Right hindlimb (tissue), 1 donor: ENCODE measurements at regions not wholly inside any gene's neighbourhood (a gene's known extent, or its start where the extent isn't known, plus 50 kb on each side); places are given as distances from the start of the nearest gene placed in this dataset.
"Not testable (repeated sequence)": the region's sequence is repeated elsewhere in the genome, so short reads cannot be mapped to it uniquely, and the experiment has no call there.

Experiments
- DNase-seq: peaks from one replicate; pipeline ENCODE4 v3.0.0-alpha.2; 2018

- not testable (repeated sequence) for DNase-seq
Observed at GRCh38 chr1:228611707-228612106, 123.6 kb upstream of the RHOU start.

GRCh38 chr1:228622002-228622716 lies 113.1 kb upstream of the RHOU start:
- DNase-seq = not testable (repeated sequence)

GRCh38 chr1:228626481-228626880 lies 108.8 kb upstream of the RHOU start:
- DNase-seq = not testable (repeated sequence)

- not testable (repeated sequence) for DNase-seq
Observed at GRCh38 chr1:228632858-228633257, 102.4 kb upstream of the RHOU start.

- DNase-seq = not testable (repeated sequence)
Observed at GRCh38 chr1:228635304-228635703, 100.0 kb upstream of the RHOU start.

GRCh38 chr1:228637529-228637928 lies 97.8 kb upstream of the RHOU start:
- not testable (repeated sequence) for DNase-seq

GRCh38 chr1:228646717-228647522 lies 88.4 kb upstream of the RHOU start:
- peak; percentile 37 for DNase-seq

GRCh38 chr1:228647523-228648444 lies 87.5 kb upstream of the RHOU start:
- DNase-seq = peak; percentile 29

- no peak for DNase-seq
Observed at GRCh38 chr1:228648647-228649383, 86.5 kb upstream of the RHOU start.

GRCh38 chr1:228650141-228650540 lies 85.1 kb upstream of the RHOU start:
- no peak for DNase-seq

GRCh38 chr1:228650946-228651345 lies 84.3 kb upstream of the RHOU start:
- DNase-seq = no peak

- no peak for DNase-seq
Observed at GRCh38 chr1:228652116-228652515, 83.2 kb upstream of the RHOU start.

GRCh38 chr1:228653057-228653456 lies 82.2 kb upstream of the RHOU start:
- not testable (repeated sequence) for DNase-seq

GRCh38 chr1:228653748-228654147 lies 81.5 kb upstream of the RHOU start:
- DNase-seq = no peak

GRCh38 chr1:228655796-228656394 lies 79.4 kb upstream of the RHOU start:
- no peak for DNase-seq

- DNase-seq = not testable (repeated sequence)
Observed at GRCh38 chr1:228662007-228662689, 73.1 kb upstream of the RHOU start.

- DNase-seq = peak; percentile 78
Observed at GRCh38 chr1:228664399-228664914, 70.8 kb upstream of the RHOU start.

- DNase-seq = no peak
Observed at GRCh38 chr1:228666686-228667623, 68.3 kb upstream of the RHOU start.

- DNase-seq = no peak
Observed at GRCh38 chr1:228668553-228669241, 66.6 kb upstream of the RHOU start.
